ENCODE measurements at regions not wholly inside any gene's neighbourhood (a gene's known extent, or its start where the extent isn't known, plus 50 kb on each side); places are given as distances from the start of the nearest gene placed in this dataset.

GRCh38 chr7:121493553-121493952 lies 97.4 kb upstream of the FAM3C start:
- no peak for DNase-seq (ENCODE audit: low read depth)

GRCh38 chr7:121490309-121490708 lies 94.2 kb upstream of the FAM3C start:
- no peak for DNase-seq (ENCODE audit: low read depth)

- no peak for DNase-seq (ENCODE audit: low read depth)
These were observed 93.3 kb upstream of the FAM3C start for GRCh38 chr7:121489440-121489839.

- DNase-seq (ENCODE audit: low read depth): no peak
These were observed 92.1 kb upstream of the FAM3C start for GRCh38 chr7:121488111-121488650.

DNA sequence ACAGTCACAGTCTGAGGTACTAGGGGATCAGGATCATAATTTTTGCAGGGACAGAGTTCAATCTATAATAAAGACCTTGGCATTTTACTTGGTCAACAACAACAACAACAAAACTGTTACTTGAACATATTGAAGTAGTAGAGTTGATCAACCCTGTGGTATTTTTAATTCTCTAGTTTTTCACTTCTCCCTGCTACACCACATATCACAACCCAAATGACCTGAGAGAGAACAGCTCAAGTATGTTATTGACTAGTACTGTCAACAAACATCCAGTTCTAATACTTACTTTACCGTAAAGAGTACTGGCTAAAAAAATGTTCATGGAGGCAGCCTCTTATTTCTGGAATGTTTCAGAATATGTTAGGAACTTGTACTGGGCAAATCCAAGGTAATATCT lies 90.5 kb upstream of the FAM3C start:
- DNase-seq (ENCODE audit: low read depth): no peak

- DNase-seq (ENCODE audit: low read depth): no peak
These were observed 89.5 kb upstream of the FAM3C start for GRCh38 chr7:121485467-121486243.

- no peak for DNase-seq (ENCODE audit: low read depth)
These were observed 88.1 kb upstream of the FAM3C start for GRCh38 chr7:121484089-121484763.

- DNase-seq (ENCODE audit: low read depth): no peak
These were observed 84.6 kb upstream of the FAM3C start for GRCh38 chr7:121480566-121481335.

DNA sequence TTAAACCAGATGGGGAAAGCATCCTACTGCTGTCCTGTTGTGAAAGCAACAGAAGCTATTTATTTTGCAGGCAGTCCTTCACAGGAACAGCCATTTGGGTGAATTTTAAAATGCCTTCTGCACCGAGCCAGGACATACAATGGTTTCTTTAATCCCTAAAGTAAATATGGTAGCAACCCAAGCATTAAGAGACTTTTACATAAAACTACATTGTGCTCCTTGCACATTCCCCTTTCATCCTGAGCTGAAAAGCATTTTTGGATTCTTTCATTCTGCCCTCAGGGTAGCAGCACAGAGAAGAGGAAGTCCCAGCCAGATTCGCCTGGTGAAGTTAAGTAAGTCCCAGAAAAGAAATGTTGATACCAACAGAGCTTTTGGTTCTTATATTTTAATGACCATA lies 84.0 kb upstream of the FAM3C start:
- no peak for DNase-seq (ENCODE audit: low read depth)

GRCh38 chr7:121479466-121479865 lies 83.4 kb upstream of the FAM3C start:
- no peak for DNase-seq (ENCODE audit: low read depth)

DNA sequence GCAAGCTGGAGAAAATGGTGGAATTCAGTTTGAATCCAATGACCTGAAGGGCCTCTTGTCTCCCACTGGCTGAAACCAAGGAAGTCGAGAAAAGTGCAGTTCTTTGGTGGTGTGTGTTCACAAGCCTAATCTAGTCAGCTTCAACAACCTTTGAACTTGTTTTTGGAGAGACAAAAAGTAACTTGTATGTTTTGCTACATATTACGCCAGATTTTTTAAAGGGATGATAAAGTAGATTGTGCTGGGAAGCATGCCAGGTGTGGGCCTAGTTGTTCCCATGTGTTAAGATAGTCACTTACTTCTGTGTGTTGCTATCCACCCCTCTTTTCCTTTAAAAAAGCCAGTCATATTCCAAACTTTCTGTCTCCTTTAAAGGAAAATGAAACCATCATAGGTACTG lies 79.7 kb upstream of the FAM3C start:
- DNase-seq (ENCODE audit: low read depth): no peak

GRCh38 chr7:121474301-121474673 lies 78.2 kb upstream of the FAM3C start:
- DNase-seq (ENCODE audit: low read depth): no peak

DNA sequence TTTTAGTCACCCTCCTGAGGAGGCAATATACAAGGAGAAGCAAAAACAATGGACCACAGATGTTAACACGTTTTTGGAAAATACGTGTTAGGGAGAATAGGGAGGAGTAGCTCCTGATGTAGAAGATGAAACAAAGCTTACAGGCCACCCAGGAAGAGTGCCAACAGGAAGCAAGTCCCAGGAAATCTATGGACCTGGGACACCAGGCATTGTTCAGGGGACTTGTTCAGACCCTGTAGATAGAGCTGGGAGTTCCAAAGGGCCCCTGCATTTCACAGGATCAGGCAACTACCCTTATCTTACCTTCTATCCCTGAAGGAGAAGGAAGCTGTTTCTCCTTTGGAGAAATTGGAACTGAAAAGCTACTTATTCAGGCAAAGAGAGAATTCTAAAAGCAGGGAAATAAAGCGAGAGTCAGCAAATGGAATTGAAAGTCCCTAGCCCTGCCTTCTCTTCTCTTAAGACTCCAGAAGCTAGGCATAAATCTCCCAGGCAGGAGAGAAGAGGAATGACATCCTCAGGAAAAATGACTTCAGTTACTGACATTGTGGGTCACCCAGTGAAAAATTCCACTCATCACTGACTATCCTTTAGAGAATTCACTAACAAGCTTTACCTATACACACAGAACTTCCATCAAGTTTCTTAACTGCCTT lies 77.7 kb upstream of the FAM3C start:
- DNase-seq (ENCODE audit: low read depth): no peak

DNA sequence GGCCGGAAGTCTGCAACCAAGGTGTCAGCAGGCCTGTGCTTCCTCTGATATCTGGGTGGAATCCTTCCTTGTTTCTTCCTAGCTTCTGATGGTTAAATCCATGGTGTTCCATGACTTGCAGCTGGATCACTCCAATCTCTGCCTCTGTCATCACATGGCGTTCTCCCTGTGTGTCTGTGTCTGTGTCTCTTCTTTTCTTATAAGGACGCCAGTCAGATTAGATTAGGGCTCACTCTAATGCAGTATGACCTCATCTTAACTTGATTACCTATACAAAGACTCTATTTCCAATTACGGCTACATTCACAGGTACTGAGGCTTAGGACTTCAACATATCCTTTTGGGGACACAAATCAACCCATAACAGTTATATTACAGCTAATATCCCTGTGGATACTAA lies 70.3 kb upstream of the FAM3C start:
- DNase-seq (ENCODE audit: low read depth): no peak

DNA sequence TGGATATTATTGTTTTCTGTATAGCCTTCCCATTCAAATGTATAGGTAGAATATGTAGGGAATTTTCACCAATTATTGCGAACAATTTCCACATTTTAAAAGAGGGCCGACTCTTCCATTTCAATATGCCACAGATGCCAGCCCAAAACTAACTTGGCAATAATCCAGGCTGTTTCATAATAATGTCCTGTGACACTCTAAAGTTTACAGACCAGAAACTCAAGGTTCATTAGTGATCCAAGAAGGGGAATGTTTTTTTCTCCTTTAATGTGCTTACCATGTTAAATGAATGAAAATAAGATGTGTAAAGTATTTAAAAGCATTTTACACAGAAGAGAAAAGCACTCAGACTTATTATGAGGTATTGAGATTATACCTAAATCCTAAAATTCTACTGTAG lies 63.0 kb upstream of the FAM3C start:
- DNase-seq (ENCODE audit: low read depth): no peak

DNA sequence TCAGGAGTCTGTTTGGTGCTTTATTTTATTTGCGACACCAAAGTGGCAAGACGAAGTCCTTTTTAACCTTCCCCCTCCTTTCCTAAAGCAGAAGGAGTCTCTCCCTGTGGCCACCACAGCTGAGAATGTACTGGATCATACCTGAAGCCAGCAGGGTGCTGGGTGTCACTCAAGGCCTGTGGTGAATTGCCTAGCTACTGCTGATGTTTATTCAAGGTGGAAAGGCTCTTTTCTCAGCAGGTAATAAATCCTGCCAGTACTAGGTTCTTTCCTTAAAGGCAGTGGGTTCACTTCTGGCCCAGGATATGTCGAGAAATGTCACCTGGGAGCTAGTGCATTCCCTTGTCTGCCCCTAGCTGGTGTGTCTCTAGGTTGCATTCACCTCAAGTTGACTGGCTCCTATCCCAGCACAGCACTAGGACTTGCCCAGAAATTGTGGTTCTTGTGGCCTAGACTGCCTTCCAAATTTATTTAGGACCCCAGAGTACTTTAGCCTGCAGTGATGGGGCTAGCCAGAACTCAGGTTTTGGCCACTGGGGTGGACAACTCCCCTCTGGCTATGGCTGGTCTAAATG lies 60.8 kb upstream of the FAM3C start:
- DNase-seq (ENCODE audit: low read depth): no peak

DNA sequence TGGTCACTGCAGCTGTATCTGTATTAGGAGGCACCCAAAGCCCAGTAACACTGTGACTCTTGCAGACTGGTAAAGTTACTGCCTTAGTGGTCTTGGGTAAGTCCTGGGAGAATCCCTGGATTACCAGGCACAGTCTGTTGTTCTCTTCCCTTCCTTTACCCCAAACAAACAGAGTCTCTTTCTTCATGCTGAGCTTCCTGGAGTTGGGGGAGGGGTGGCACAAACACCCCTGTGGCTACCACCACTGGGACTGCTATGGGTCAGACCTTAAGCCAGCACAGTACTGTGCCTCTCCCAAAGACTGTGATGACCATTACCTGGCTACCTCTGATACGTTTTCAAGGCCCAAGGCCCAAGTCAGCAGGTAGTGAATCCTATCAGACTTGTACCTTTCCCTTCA lies 59.9 kb upstream of the FAM3C start:
- no peak for DNase-seq (ENCODE audit: low read depth)

DNA sequence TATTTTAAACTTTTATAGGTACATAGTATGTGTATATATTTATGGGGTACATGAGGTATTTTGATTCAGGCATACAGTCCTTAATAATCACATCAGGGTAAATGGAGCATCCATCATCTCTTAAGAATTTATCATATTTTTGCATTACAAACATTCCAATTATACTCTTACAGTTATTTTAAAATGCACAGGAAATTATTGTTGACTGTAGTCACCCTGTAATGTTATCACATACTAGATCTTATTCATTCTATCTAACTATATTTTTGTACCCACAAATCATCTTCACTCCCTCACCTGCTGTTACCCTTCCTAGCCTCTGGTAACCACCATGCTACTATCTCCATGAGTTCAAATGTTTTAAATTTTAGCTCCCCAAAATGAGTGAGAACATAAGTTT lies 56.3 kb upstream of the FAM3C start:
- DNase-seq (ENCODE audit: low read depth): no peak

- no peak for DNase-seq (ENCODE audit: low read depth)
These were observed 55.4 kb upstream of the FAM3C start for GRCh38 chr7:121451367-121452094.

DNA sequence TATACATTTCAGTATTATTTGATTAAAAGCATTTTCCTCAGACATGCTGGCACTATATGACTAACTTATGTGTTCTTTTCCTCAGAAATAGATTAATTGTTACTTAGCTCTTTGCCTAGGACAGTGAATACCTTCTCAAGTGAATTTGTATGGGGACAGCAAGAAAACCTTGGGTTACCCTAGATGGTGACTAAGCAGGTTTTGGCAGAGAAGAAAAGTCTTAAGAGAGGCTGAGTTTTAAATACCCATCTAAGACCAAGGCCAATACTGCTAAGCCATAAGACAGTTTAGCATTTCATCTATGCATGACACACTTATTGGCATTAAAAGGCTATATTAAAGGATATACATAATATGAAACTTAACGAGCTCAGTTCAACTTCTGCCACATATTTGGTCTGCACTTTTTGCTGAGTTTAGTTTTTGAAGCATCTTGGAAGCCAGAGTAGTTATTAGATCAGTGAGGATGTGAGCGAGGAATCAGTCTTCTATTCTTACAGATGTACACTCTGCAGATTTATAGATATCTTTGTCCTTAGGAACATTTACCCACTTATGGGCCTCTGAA lies 54.6 kb upstream of the FAM3C start:
- no peak for DNase-seq (ENCODE audit: low read depth)

GRCh38 chr7:121449735-121450240 lies 53.7 kb upstream of the FAM3C start:
- no peak for DNase-seq (ENCODE audit: low read depth)

All from stimulated activated CD8-positive, alpha-beta memory T cell treated with anti-CD3 and anti-CD28 coated beads, Interleukin-12 subunit alpha, Interleukin-12 subunit beta, amount 100 ng/mL, for 1 hour (primary cell).